CD4-positive, CD25-positive, alpha-beta regulatory T cell (primary cell): ENCODE measurements at regions not wholly inside any gene's neighbourhood (a gene's known extent, or its start where the extent isn't known, plus 50 kb on each side); places are given as distances from the start of the nearest gene placed in this dataset.

Experiments used
- ATAC-seq, 2 donors: fragments of 150-1000 bp; cut with Tn5 transposase; one replicate each; pipeline ENCODE4 v1.10.0; 2021; ENCODE audit warnings: low read depth in 2 of 2, moderate number of reproducible peaks in 2 of 2, moderate library complexity in 1 of 2
- DNase-seq, 3 donors: peaks; one replicate each; pipeline versions ENCODE4 v3.0.0 to v3.0.0-alpha.2; 2012 to 2022; ENCODE audit warnings: mixed read lengths in 1 of 3
- H3K27ac ChIP-seq: one replicate; pipeline ENCODE4 v1.7.0; 2013; ENCODE audit warnings: mild to moderate bottlenecking, low read length; ENCODE audit not compliant: insufficient read depth, poor library complexity, severe bottlenecking
- H3K27me3 ChIP-seq: one replicate; pipeline ENCODE4 v1.7.0; 2013; ENCODE audit warnings: low read length; ENCODE audit not compliant: control insufficient read depth, insufficient read depth
- H3K36me3 ChIP-seq: one replicate; pipeline ENCODE4 v1.7.0; 2013; ENCODE audit warnings: mild to moderate bottlenecking, low read length, moderate library complexity; ENCODE audit not compliant: control insufficient read depth, insufficient read depth
- H3K4me1 ChIP-seq: 2 replicates; pipeline ENCODE4 v1.7.0; 2013; ENCODE audit warnings: mild to moderate bottlenecking, low read length; ENCODE audit not compliant: insufficient read depth, control insufficient read depth, poor library complexity, severe bottlenecking
- H3K4me3 ChIP-seq: one replicate; pipeline ENCODE4 v1.7.0; 2013; ENCODE audit warnings: low read depth, mild to moderate bottlenecking, low read length, moderate library complexity
- H3K9me3 ChIP-seq, 2 experiments: 1 replicate in 1 of 2; 2 replicates in 1 of 2; pipeline ENCODE4 v1.7.0; 2013; ENCODE audit warnings: low read length in 2 of 2, mild to moderate bottlenecking in 1 of 2, moderate library complexity in 1 of 2; ENCODE audit not compliant: control insufficient read depth in 2 of 2
- H3K27ac Mint-ChIP-seq, 3 donors: one replicate each; pipeline ENCODE4 v1.8.0; 2020 to 2022; ENCODE audit warnings: mild to moderate bottlenecking in 3 of 3, mixed read lengths in 3 of 3, moderate library complexity in 2 of 3
- H3K27me3 Mint-ChIP-seq: one replicate; pipeline ENCODE4 v1.8.0; 2022; ENCODE audit warnings: mild to moderate bottlenecking, mixed read lengths
- H3K36me3 Mint-ChIP-seq: one replicate; pipeline ENCODE4 v1.8.0; 2020; ENCODE audit warnings: mixed read lengths
- H3K4me1 Mint-ChIP-seq, 4 donors: one replicate each; pipeline ENCODE4 v1.8.0; 2020 to 2022; ENCODE audit warnings: mixed read lengths in 4 of 4, mild to moderate bottlenecking in 1 of 4
- H3K4me3 Mint-ChIP-seq, 4 donors: one replicate each; pipeline ENCODE4 v1.8.0; 2020 to 2022; ENCODE audit warnings: mild to moderate bottlenecking in 4 of 4, mixed read lengths in 4 of 4, moderate library complexity in 3 of 4
- H3K9me3 Mint-ChIP-seq, 7 donors: one replicate each; pipeline ENCODE4 v1.8.0; 2020 to 2022; ENCODE audit warnings: mixed read lengths in 7 of 7, mild to moderate bottlenecking in 3 of 7, moderate library complexity in 2 of 7

GRCh38 chr2:237164474-237165042 is 78.9 kb downstream of the COPS8 start:
- Mint-ChIP-seq H3K36me3 (no peaks in the 10 kb centered on the region), H3K4me3 (no peak overlapping the region), H3K27me3 (peaks cover 16% of the 10 kb centered on the region), H3K9me3 (peaks cover 0 to 16% (median 2%) of the 10 kb centered on the region in 7 donors), H3K27ac (no peak overlapping the region), H3K4me1 (peaks cover 0 to under 1% (median 0%) of the 10 kb centered on the region in 4 donors)
- no peak overlapping the region for H3K4me3 ChIP-seq
- ATAC-seq (no peak), DNase-seq (no peak)
- H3K9me3 ChIP-seq: no peaks in the 10 kb centered on the region
- no peak overlapping the region for H3K27ac ChIP-seq
- H3K36me3 ChIP-seq: no peaks in the 10 kb centered on the region
- no peaks in the 10 kb centered on the region for H3K4me1 ChIP-seq
- peaks cover 7% of the 10 kb centered on the region for H3K27me3 ChIP-seq

- Mint-ChIP-seq H3K27ac (no peak overlapping the region), H3K4me3 (no peak overlapping the region), H3K9me3 (peaks cover 0 to 16% (median 2%) of the 10 kb centered on the region in 7 donors), H3K36me3 (no peaks in the 10 kb centered on the region), H3K4me1 (no peaks in the 10 kb centered on the region), H3K27me3 (peaks cover 16% of the 10 kb centered on the region)
- no peaks in the 10 kb centered on the region for H3K36me3 ChIP-seq
- ATAC-seq: no peak
- no peaks in the 10 kb centered on the region for H3K4me1 ChIP-seq
- H3K27me3 ChIP-seq: peaks cover 7% of the 10 kb centered on the region
- H3K9me3 ChIP-seq: no peaks in the 10 kb centered on the region
- no peak for DNase-seq
- no peak overlapping the region for H3K27ac ChIP-seq
- no peak overlapping the region for H3K4me3 ChIP-seq
Measured at GRCh38 chr2:237165405-237166276, 80.0 kb downstream of the COPS8 start.

- ATAC-seq (no peak), DNase-seq (no peak)
- no peaks in the 10 kb centered on the region for H3K4me1 ChIP-seq
- no peaks in the 10 kb centered on the region for H3K36me3 Mint-ChIP-seq
- peaks cover 0 to 16% (median 3%) of the 10 kb centered on the region in 7 donors for H3K9me3 Mint-ChIP-seq
- no peaks in the 10 kb centered on the region for H3K36me3 ChIP-seq
- no peaks in the 10 kb centered on the region for H3K9me3 ChIP-seq
- no peak overlapping the region for H3K4me3 ChIP-seq
- no peak overlapping the region for H3K4me3 Mint-ChIP-seq
- H3K27me3 Mint-ChIP-seq: peaks cover 25% of the 10 kb centered on the region
- H3K4me1 Mint-ChIP-seq: no peaks in the 10 kb centered on the region
- H3K27ac ChIP-seq: no peak overlapping the region
- peaks cover 7% of the 10 kb centered on the region for H3K27me3 ChIP-seq
- H3K27ac Mint-ChIP-seq: no peak overlapping the region
Measured at GRCh38 chr2:237167038-237167437, 81.3 kb downstream of the COPS8 start.

- no peak overlapping the region for H3K4me3 Mint-ChIP-seq
Measured at GRCh38 chr2:237167934-237168333, 82.2 kb downstream of the COPS8 start.

GRCh38 chr2:237170020-237170419 is 84.3 kb downstream of the COPS8 start:
- H3K9me3 ChIP-seq: no peaks in the 10 kb centered on the region

More at GRCh38 chr2:237167934-237168333, 82.2 kb downstream of the COPS8 start:
- H3K9me3 ChIP-seq: no peaks in the 10 kb centered on the region
- no peaks in the 10 kb centered on the region for H3K36me3 Mint-ChIP-seq
- peaks cover 0 to 16% (median 3%) of the 10 kb centered on the region in 7 donors for H3K9me3 Mint-ChIP-seq
- no peak overlapping the region for H3K4me3 ChIP-seq
- peaks cover 34% of the 10 kb centered on the region for H3K27me3 Mint-ChIP-seq
- no peaks in the 10 kb centered on the region for H3K4me1 ChIP-seq
- DNase-seq: no peak
- H3K27me3 ChIP-seq: peaks cover 7% of the 10 kb centered on the region
- H3K36me3 ChIP-seq: no peaks in the 10 kb centered on the region
- no peaks in the 10 kb centered on the region for H3K4me1 Mint-ChIP-seq
- no peak overlapping the region for H3K27ac ChIP-seq
- H3K27ac Mint-ChIP-seq: no peak overlapping the region
- ATAC-seq: no peak

GRCh38 chr2:237171396-237171795 is 85.7 kb downstream of the COPS8 start:
- ATAC-seq: no peak
- no peak overlapping the region for H3K27ac ChIP-seq
- no peaks in the 10 kb centered on the region for H3K36me3 Mint-ChIP-seq
- H3K27me3 Mint-ChIP-seq: peaks cover 41% of the 10 kb centered on the region
- no peak overlapping the region for H3K27ac Mint-ChIP-seq
- H3K4me3 ChIP-seq: no peak overlapping the region
- no peaks in the 10 kb centered on the region for H3K36me3 ChIP-seq
- DNase-seq: no peak
- H3K4me1 ChIP-seq: no peaks in the 10 kb centered on the region
- H3K4me1 Mint-ChIP-seq: no peaks in the 10 kb centered on the region
- no peak overlapping the region for H3K4me3 Mint-ChIP-seq
- H3K27me3 ChIP-seq: peaks cover 2% of the 10 kb centered on the region
- no peaks in the 10 kb centered on the region for H3K9me3 ChIP-seq
- H3K9me3 Mint-ChIP-seq: peaks cover 0 to 16% (median 2%) of the 10 kb centered on the region in 7 donors

More at GRCh38 chr2:237170020-237170419, 84.3 kb downstream of the COPS8 start:
- Mint-ChIP-seq H3K36me3 (no peaks in the 10 kb centered on the region), H3K4me1 (no peaks in the 10 kb centered on the region), H3K4me3 (no peak overlapping the region), H3K27me3 (peaks cover 34% of the 10 kb centered on the region), H3K27ac (no peak overlapping the region), H3K9me3 (peaks cover 0 to 16% (median 2%) of the 10 kb centered on the region in 7 donors)
- ATAC-seq: no peak
- no peak overlapping the region for H3K27ac ChIP-seq
- no peaks in the 10 kb centered on the region for H3K36me3 ChIP-seq
- peaks cover 7% of the 10 kb centered on the region for H3K27me3 ChIP-seq
- H3K4me3 ChIP-seq: no peak overlapping the region
- H3K4me1 ChIP-seq: no peaks in the 10 kb centered on the region
- DNase-seq: no peak

- no peak overlapping the region for H3K27ac Mint-ChIP-seq
- Histone ChIP-seq H3K4me3 (no peak overlapping the region), H3K27me3 (peaks cover 3% of the 10 kb centered on the region), H3K36me3 (no peaks in the 10 kb centered on the region), H3K4me1 (no peaks in the 10 kb centered on the region), H3K9me3 (no peaks in the 10 kb centered on the region), H3K27ac (no peak overlapping the region)
- peaks cover 0 to 16% (median 2%) of the 10 kb centered on the region in 7 donors for H3K9me3 Mint-ChIP-seq
- no peak for ATAC-seq
- H3K4me3 Mint-ChIP-seq: no peak overlapping the region
- peaks cover 38% of the 10 kb centered on the region for H3K27me3 Mint-ChIP-seq
- no peaks in the 10 kb centered on the region for H3K36me3 Mint-ChIP-seq
- no peak for DNase-seq
- no peaks in the 10 kb centered on the region for H3K4me1 Mint-ChIP-seq
Measured at GRCh38 chr2:237171881-237172280, 86.2 kb downstream of the COPS8 start.
